ENCODE measurements at regions not wholly inside any gene's neighbourhood (a gene's known extent, or its start where the extent isn't known, plus 50 kb on each side); places are given as distances from the start of the nearest gene placed in this dataset.
A peak's percentile ranks its signal among the peaks of the same experiment; 100 is the strongest.

- dilution Hi-C loops (cut with MboI; ENCODE audit: extremely low pct_ligation_motif_present, low sequenced_read_pairs) = no loop called here
- Histone ChIP-seq H3K27me3 (ENCODE audit: control insufficient read depth in 2 of 2, insufficient read depth in 2 of 2, low read length in 2 of 2) (no peaks in the 10 kb centered on the region), H3K27ac (ENCODE audit: insufficient read depth, low read depth, low read length) (peak overlapping the region; percentile 10), H3K9ac (replicated peaks; ENCODE audit: extremely low read depth, insufficient read depth, low read length) (no peak overlapping the region), H2AFZ (ENCODE audit: low read depth, low read length) (no peak overlapping the region), H4K20me1 (replicated peaks; ENCODE audit: control insufficient read depth, extremely low read depth, insufficient read depth, low read length) (no peaks in the 10 kb centered on the region), H3K9me1 (replicated peaks; ENCODE audit: control insufficient read depth, extremely low read depth, insufficient read depth, low read length) (no peaks in the 10 kb centered on the region), H3K36me3 (ENCODE audit: control insufficient read depth in 2 of 2, extremely low read depth in 1 of 2, insufficient read depth in 2 of 2, low read length in 2 of 2) (no peaks in the 10 kb centered on the region), H3K4me3 (replicated peaks in 1 of 3; ENCODE audit: insufficient read depth in 1 of 3, low read depth in 1 of 3, low read length in 3 of 3) (no peak overlapping the region), H3K4me1 (ENCODE audit: control insufficient read depth, extremely low read depth, insufficient read depth, low read length) (peaks cover 34% of the 10 kb centered on the region), H3K79me2 (ENCODE audit: control insufficient read depth, insufficient read depth, low read length) (no peaks in the 10 kb centered on the region), H3K4me2 (ENCODE audit: insufficient read depth, low read length) (peak overlapping the region; percentile 38), H3K9me3 (replicated peaks; ENCODE audit: control insufficient read depth, insufficient read depth, low read length) (no peaks in the 10 kb centered on the region)
- peak; percentile 82 for DNase-seq (ENCODE audit: low read depth, low spot score)
- ChIA-PET CTCF (interaction anchor here (0.8 to 1.7 kb wide), 3 partner anchors 29 to 296 kb away, joined by 3 to 4 read pairs (median 3); no protein-coding TSS in a partner anchor), POLR2A (no interaction called here)
- no peak for TF ChIP-seq JUN (IDR thresholded peaks at IDR 0.05; ENCODE audit: borderline replicate concordance, insufficient read depth, insufficient read length, low read depth)
- TF ChIP-seq MYC (IDR thresholded peaks at IDR 0.05; ENCODE audit: low read depth, low read length) = no peak
- TF ChIP-seq MAX (IDR thresholded peaks at IDR 0.05; ENCODE audit: insufficient read depth, insufficient read length) = no peak
- no peak for TF ChIP-seq FOS (IDR thresholded peaks at IDR 0.05; ENCODE audit: borderline replicate concordance, insufficient read depth, low read length)
- no peak for TF ChIP-seq GATA2 (IDR thresholded peaks at IDR 0.05; ENCODE audit: insufficient read depth, insufficient read length, low read depth, low read length)
- no peak for TF ChIP-seq POLR2A (IDR thresholded peaks at IDR 0.05; ENCODE audit: low read depth, low read length)
- no peak for TF ChIP-seq POLR2AphosphoS5 (IDR thresholded peaks at IDR 0.05; ENCODE audit: insufficient read depth, low read depth, low read length)
- no peak for TF ChIP-seq CTCF (IDR thresholded peaks at IDR 0.05; ENCODE audit: extremely low read depth in 1 of 2, insufficient read depth in 1 of 2, low read depth in 1 of 2, low read length in 2 of 2)
- TF ChIP-seq EZH2 (IDR thresholded peaks at IDR 0.05; ENCODE audit: borderline replicate concordance, low read depth, low read length, severe bottlenecking) = no peak
- no TSS peak for BruUV-seq (replicated peaks)
- peak; percentile 35 for FAIRE-seq
- intact Hi-C loops (cut with micrococcal nuclease) = loop anchor here (2.0 to 5.0 kb wide), 3 partner anchors 297 to 392 kb away; partner anchors contain the start of gene ZNF608
Measured at GRCh38 chr5:125043781-125044391, 297.4 kb upstream of the ZNF608 start.

Data from endothelial cell of umbilical vein (primary cell).